ENCODE measurements at regions not wholly inside any gene's neighbourhood (a gene's known extent, or its start where the extent isn't known, plus 50 kb on each side); places are given as distances from the start of the nearest gene placed in this dataset.
A peak's percentile ranks its signal among the peaks of the same experiment; 100 is the strongest.
"Not testable (repeated sequence)": the region's sequence is repeated elsewhere in the genome, so short reads cannot be mapped to it uniquely, and the experiment has no call there.

GRCh38 chr2:186940463-186940862, 91.5 kb upstream of the ZSWIM2 start:
- no peak for TF ChIP-seq CTCF (IDR thresholded peaks at IDR 0.05; ENCODE audit: low read depth, low read length)
- DNase-seq (ENCODE audit: low read depth, low spot score): no peak
- in situ Hi-C loops (cut with HindIII; ENCODE audit: low sequenced_read_pairs): no loop called here
- no peak overlapping the region for H3K4me3 ChIP-seq (ENCODE audit: low read depth, low read length)

- in situ Hi-C loops (cut with HindIII; ENCODE audit: low sequenced_read_pairs): no loop called here
- TF ChIP-seq CTCF (IDR thresholded peaks at IDR 0.05; ENCODE audit: low read depth, low read length): no peak
- DNase-seq (ENCODE audit: low read depth, low spot score): no peak
- H3K4me3 ChIP-seq (ENCODE audit: low read depth, low read length): no peak overlapping the region
Observed at GRCh38 chr2:186934420-186934819, 85.5 kb upstream of the ZSWIM2 start.

- in situ Hi-C loops (cut with HindIII; ENCODE audit: low sequenced_read_pairs): no loop called here
- TF ChIP-seq CTCF (IDR thresholded peaks at IDR 0.05; ENCODE audit: low read depth, low read length): no peak
- DNase-seq (ENCODE audit: low read depth, low spot score): no peak
- no peak overlapping the region for H3K4me3 ChIP-seq (ENCODE audit: low read depth, low read length)
Observed at GRCh38 chr2:186927867-186928191, 78.9 kb upstream of the ZSWIM2 start.

- in situ Hi-C loops (cut with HindIII; ENCODE audit: low sequenced_read_pairs): no loop called here
- TF ChIP-seq CTCF (IDR thresholded peaks at IDR 0.05; ENCODE audit: low read depth, low read length): no peak
- H3K4me3 ChIP-seq (ENCODE audit: low read depth, low read length): no peak overlapping the region
- no peak for DNase-seq (ENCODE audit: low read depth, low spot score)
Observed at GRCh38 chr2:186927185-186927866, 78.4 kb upstream of the ZSWIM2 start.

GRCh38 chr2:186925514-186925913, 76.5 kb upstream of the ZSWIM2 start:
- DNase-seq (ENCODE audit: low read depth, low spot score): no peak
- TF ChIP-seq CTCF (IDR thresholded peaks at IDR 0.05; ENCODE audit: low read depth, low read length): no peak
- H3K4me3 ChIP-seq (ENCODE audit: low read depth, low read length): no peak overlapping the region
- in situ Hi-C loops (cut with HindIII; ENCODE audit: low sequenced_read_pairs): no loop called here

- in situ Hi-C loops (cut with HindIII; ENCODE audit: low sequenced_read_pairs); DNase-seq (ENCODE audit: low read depth, low spot score); H3K4me3 ChIP-seq (ENCODE audit: low read depth, low read length): not testable (repeated sequence)
Observed at GRCh38 chr2:186922316-186922715, 73.3 kb upstream of the ZSWIM2 start.

GRCh38 chr2:186919296-186919695, 70.3 kb upstream of the ZSWIM2 start:
- no peak for TF ChIP-seq CTCF (IDR thresholded peaks at IDR 0.05; ENCODE audit: low read depth, low read length)
- in situ Hi-C loops (cut with HindIII; ENCODE audit: low sequenced_read_pairs): no loop called here
- H3K4me3 ChIP-seq (ENCODE audit: low read depth, low read length): no peak overlapping the region
- DNase-seq (ENCODE audit: low read depth, low spot score): peak; percentile 90
